22Rv1 (cell line): ENCODE measurements at regions not wholly inside any gene's neighbourhood (a gene's known extent, or its start where the extent isn't known, plus 50 kb on each side); places are given as distances from the start of the nearest gene placed in this dataset.

Source experiments
- H3K27ac ChIP-seq: fragments of 450-650 bp; 2 replicates; pipeline ENCODE4 v1.5.1; 2017
- CTCF ChIP-seq: fragments of 450-650 bp; IDR thresholded peaks from 2 replicates; pipeline ENCODE4 v1.5.1; 2017; ENCODE audit warnings: mild to moderate bottlenecking
- ZFX ChIP-seq: fragments of 450-650 bp; IDR thresholded peaks from 2 replicates; pipeline ENCODE4 v1.6.1; 2017; ENCODE audit warnings: antibody characterized with exemption, borderline replicate concordance

GRCh38 chr1:222040121-222040805 is 298.4 kb upstream of the DUSP10 start:
- H3K27ac ChIP-seq, result no peak overlapping the region
- TF ChIP-seq CTCF, result no peak
- no peak for TF ChIP-seq ZFX

GRCh38 chr1:222038971-222039370 is 297.1 kb upstream of the DUSP10 start:
- H3K27ac ChIP-seq, result no peak overlapping the region
- no peak for TF ChIP-seq ZFX
- no peak for TF ChIP-seq CTCF

- H3K27ac ChIP-seq, result no peak overlapping the region
- no peak for TF ChIP-seq CTCF
- TF ChIP-seq ZFX, result no peak
Observed at GRCh38 chr1:222037720-222038119, 295.8 kb upstream of the DUSP10 start.

- no peak overlapping the region for H3K27ac ChIP-seq
- TF ChIP-seq ZFX, result no peak
- no peak for TF ChIP-seq CTCF
Observed at GRCh38 chr1:222034790-222035189, 292.9 kb upstream of the DUSP10 start.

- TF ChIP-seq CTCF (no peak), ZFX (no peak)
- no peak overlapping the region for H3K27ac ChIP-seq
Observed at GRCh38 chr1:222033450-222033849, 291.6 kb upstream of the DUSP10 start.

- TF ChIP-seq CTCF, result no peak
- no peak for TF ChIP-seq ZFX
- H3K27ac ChIP-seq, result no peak overlapping the region
Observed at GRCh38 chr1:222031318-222031717, 289.4 kb upstream of the DUSP10 start.

- TF ChIP-seq CTCF (no peak), ZFX (no peak)
- no peak overlapping the region for H3K27ac ChIP-seq
Observed at GRCh38 chr1:222028676-222029075, 286.8 kb upstream of the DUSP10 start.
